LoVo (cell line): ENCODE measurements at regions not wholly inside any gene's neighbourhood (a gene's known extent, or its start where the extent isn't known, plus 50 kb on each side); places are given as distances from the start of the nearest gene placed in this dataset.
"Not testable (repeated sequence)": the region's sequence is repeated elsewhere in the genome, so short reads cannot be mapped to it uniquely, and the experiment has no call there.

ENCODE experiments used
- DNase-seq: peaks from one replicate; pipeline ENCODE4 v3.0.0-alpha.2; 2016; ENCODE audit warnings: low spot score

GRCh38 chr10:90031776-90032175, 330.4 kb downstream of the KIF20B start:
- DNase-seq: no peak

GRCh38 chr10:90032519-90032918, 331.1 kb downstream of the KIF20B start:
- no peak for DNase-seq

GRCh38 chr10:90034862-90035261, 333.5 kb downstream of the KIF20B start:
- DNase-seq: not testable (repeated sequence)

- DNase-seq: no peak
Observed at GRCh38 chr10:90041585-90041984, 340.2 kb downstream of the KIF20B start.

- no peak for DNase-seq
Observed at GRCh38 chr10:90042075-90042474, 340.7 kb downstream of the KIF20B start.

GRCh38 chr10:90047243-90047729, 345.9 kb downstream of the KIF20B start:
- DNase-seq: no peak

GRCh38 chr10:90051053-90051452, 349.7 kb downstream of the KIF20B start:
- no peak for DNase-seq

GRCh38 chr10:90051474-90051873, 350.1 kb downstream of the KIF20B start:
- DNase-seq: no peak

- DNase-seq: no peak
Observed at GRCh38 chr10:90062786-90063185, 361.4 kb downstream of the KIF20B start.

GRCh38 chr10:90064295-90064694, 362.9 kb downstream of the KIF20B start:
- DNase-seq: no peak

GRCh38 chr10:90066435-90066834, 365.0 kb downstream of the KIF20B start:
- no peak for DNase-seq

GRCh38 chr10:90075995-90076394, 374.6 kb downstream of the KIF20B start:
- DNase-seq: no peak

GRCh38 chr10:90079819-90080218, 378.4 kb downstream of the KIF20B start:
- DNase-seq: no peak

GRCh38 chr10:90086606-90087190, 385.3 kb downstream of the KIF20B start:
- not testable (repeated sequence) for DNase-seq

- peak; percentile 18 for DNase-seq
Observed at GRCh38 chr10:90087197-90088023, 386.0 kb downstream of the KIF20B start.

- no peak for DNase-seq
Observed at GRCh38 chr10:90088024-90088317, 386.6 kb downstream of the KIF20B start.

GRCh38 chr10:90089719-90090118, 388.3 kb downstream of the KIF20B start:
- no peak for DNase-seq

- DNase-seq: no peak
Observed at GRCh38 chr10:90096196-90096595, 394.8 kb downstream of the KIF20B start.

GRCh38 chr10:90107581-90107980, 406.2 kb downstream of the KIF20B start:
- not testable (repeated sequence) for DNase-seq

GRCh38 chr10:90111671-90112070, 410.3 kb downstream of the KIF20B start:
- DNase-seq: no peak

GRCh38 chr10:90112681-90113080, 411.3 kb downstream of the KIF20B start:
- DNase-seq: no peak

- DNase-seq: not testable (repeated sequence)
Observed at GRCh38 chr10:90118567-90118966, 417.2 kb downstream of the KIF20B start.

GRCh38 chr10:90119631-90120280, 418.4 kb downstream of the KIF20B start:
- not testable (repeated sequence) for DNase-seq
